Activated T-helper 2 cell treated with anti-CD3 and anti-CD28 coated beads, Interferon-gamma antibody, Interleukin-2, Interleukin-4, amounts not matched to agents 10 μg/mL and 5 μg/mL and 100 μg/mL, durations not matched to agents 14 hours and 24 hours and 36 hours (primary cell): ENCODE measurements at regions not wholly inside any gene's neighbourhood (a gene's known extent, or its start where the extent isn't known, plus 50 kb on each side); places are given as distances from the start of the nearest gene placed in this dataset.
"Not testable (repeated sequence)": the region's sequence is repeated elsewhere in the genome, so short reads cannot be mapped to it uniquely, and the experiment has no call there.

ENCODE experiments used
- DNase-seq: peaks from one replicate; pipeline ENCODE4 v3.0.0; 2021; ENCODE audit warnings: low spot score
- H3K27ac Mint-ChIP-seq: one replicate; pipeline ENCODE4 v1.8.0; 2021; ENCODE audit warnings: mixed read lengths
- H3K27me3 Mint-ChIP-seq: one replicate; pipeline ENCODE4 v1.8.0; 2021; ENCODE audit warnings: low read depth, mixed read lengths
- H3K36me3 Mint-ChIP-seq: one replicate; pipeline ENCODE4 v1.8.0; 2021; ENCODE audit warnings: low read depth, mixed read lengths
- H3K4me1 Mint-ChIP-seq: one replicate; pipeline ENCODE4 v1.8.0; 2021; ENCODE audit warnings: low read depth, mixed read lengths
- H3K4me3 Mint-ChIP-seq: one replicate; pipeline ENCODE4 v1.8.0; 2021; ENCODE audit warnings: low read depth, mild to moderate bottlenecking, moderate library complexity, mixed read lengths
- H3K9me3 Mint-ChIP-seq: one replicate; pipeline ENCODE4 v1.8.0; 2021; ENCODE audit warnings: mixed read lengths
- intact Hi-C: fragments of 100-400 bp; cut with micrococcal nuclease; formaldehyde crosslinking; loops from one replicate; pipeline ENCODE4 v1.15.1; 2023

GRCh38 chr2:129923265-129924091, 56.0 kb upstream of the RAB6C start:
- H3K9me3 Mint-ChIP-seq: peaks cover 15% of the 10 kb centered on the region
- no peaks in the 10 kb centered on the region for H3K4me1 Mint-ChIP-seq
- no peak for DNase-seq
- H3K4me3 Mint-ChIP-seq: no peak overlapping the region
- H3K27ac Mint-ChIP-seq: no peak overlapping the region
- H3K27me3 Mint-ChIP-seq: peaks cover 10% of the 10 kb centered on the region
- no peaks in the 10 kb centered on the region for H3K36me3 Mint-ChIP-seq
- intact Hi-C loops: no loop called here

- H3K36me3 Mint-ChIP-seq, H3K9me3 Mint-ChIP-seq, H3K4me3 Mint-ChIP-seq, H3K4me1 Mint-ChIP-seq, DNase-seq, intact Hi-C loops, H3K27ac Mint-ChIP-seq: not testable (repeated sequence)
- H3K27me3 Mint-ChIP-seq: peaks cover 10% of the 10 kb centered on the region
Observed at GRCh38 chr2:129924115-129924514, 55.4 kb upstream of the RAB6C start.

GRCh38 chr2:129925381-129925780, 54.1 kb upstream of the RAB6C start:
- Mint-ChIP-seq H3K27me3 (peaks cover 10% of the 10 kb centered on the region), H3K4me3 (no peak overlapping the region), H3K4me1 (no peaks in the 10 kb centered on the region), H3K36me3 (no peaks in the 10 kb centered on the region), H3K27ac (no peak overlapping the region), H3K9me3 (no peaks in the 10 kb centered on the region)
- intact Hi-C loops: no loop called here
- no peak for DNase-seq

GRCh38 chr2:129927696-129928095, 51.8 kb upstream of the RAB6C start:
- intact Hi-C loops: no loop called here
- H3K27me3 Mint-ChIP-seq: peaks cover 8% of the 10 kb centered on the region
- no peaks in the 10 kb centered on the region for H3K4me1 Mint-ChIP-seq
- H3K4me3 Mint-ChIP-seq: no peak overlapping the region
- no peaks in the 10 kb centered on the region for H3K9me3 Mint-ChIP-seq
- no peak for DNase-seq
- H3K27ac Mint-ChIP-seq: no peak overlapping the region
- H3K36me3 Mint-ChIP-seq: no peaks in the 10 kb centered on the region

DNA sequence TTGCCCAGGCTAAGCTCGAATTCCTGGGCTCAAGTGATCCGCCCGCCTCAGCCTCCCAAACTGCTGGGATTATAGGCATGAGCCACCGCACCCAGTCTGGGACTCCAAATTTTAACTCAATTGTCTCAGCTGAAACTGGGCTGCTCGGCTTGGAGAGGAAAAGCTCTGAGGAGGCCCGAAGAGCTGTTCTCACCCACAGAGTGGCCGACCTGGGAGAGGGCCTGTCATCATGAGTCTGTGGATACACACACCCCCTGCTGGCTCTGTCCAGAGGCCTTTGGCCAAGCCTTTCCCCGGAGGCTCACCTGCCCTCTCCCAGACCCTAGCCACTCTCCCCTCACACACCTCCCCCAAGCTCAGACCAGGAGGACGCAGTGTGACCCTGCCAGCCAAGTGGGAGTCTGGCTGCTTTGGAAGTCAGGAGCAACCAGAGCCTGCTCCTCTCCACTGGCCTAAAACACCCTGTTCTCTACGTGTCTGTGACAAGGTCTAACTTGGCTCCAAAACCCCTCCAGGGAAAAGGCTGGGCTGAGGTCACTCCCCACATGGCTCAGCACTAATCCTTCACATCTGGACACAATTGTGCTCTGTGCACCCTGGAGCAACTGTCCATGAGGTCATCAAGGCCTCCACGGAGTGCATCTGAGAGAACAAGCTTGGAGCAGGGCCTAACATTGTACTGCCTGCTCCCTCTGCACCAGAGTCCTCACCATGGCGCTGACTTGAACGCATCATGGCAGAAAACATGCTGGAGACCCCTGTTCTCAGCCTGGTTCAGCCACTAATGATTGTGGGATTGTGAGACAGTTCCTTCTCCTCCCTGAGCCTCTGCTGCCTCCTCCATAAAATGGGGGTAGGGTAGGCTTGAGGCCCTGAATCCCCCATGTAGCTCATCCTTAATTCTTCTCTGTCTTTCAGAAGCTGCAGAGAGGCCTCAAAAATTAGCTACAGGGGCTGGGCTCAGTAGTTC, 49.9 kb upstream of the RAB6C start:
- H3K27ac Mint-ChIP-seq: no peak overlapping the region
- no peaks in the 10 kb centered on the region for H3K4me1 Mint-ChIP-seq
- no peaks in the 10 kb centered on the region for H3K36me3 Mint-ChIP-seq
- DNase-seq: no peak
- peaks cover 17% of the 10 kb centered on the region for H3K27me3 Mint-ChIP-seq
- H3K4me3 Mint-ChIP-seq: no peak overlapping the region
- no peaks in the 10 kb centered on the region for H3K9me3 Mint-ChIP-seq
- intact Hi-C loops: no loop called here
